ENCODE measurements at regions not wholly inside any gene's neighbourhood (a gene's known extent, or its start where the extent isn't known, plus 50 kb on each side); places are given as distances from the start of the nearest gene placed in this dataset.

GRCh38 chr1:60350531-60350930 lies 277.0 kb upstream of the C1orf87 start:
- Histone ChIP-seq H3K4me1 (replicated peaks in 1 of 4; ENCODE audit: control insufficient read depth in 3 of 4, insufficient read depth in 4 of 4, low read length in 3 of 4) (no peaks in the 10 kb centered on the region), H3K4me3 (ENCODE audit: extremely low read depth in 1 of 4, insufficient read depth in 2 of 4, low read depth in 3 of 4, low read length in 4 of 4) (no peak overlapping the region), H2BK5ac (ENCODE audit: low read depth, low read length) (no peak overlapping the region), H3K36me3 (ENCODE audit: control insufficient read depth in 2 of 4, insufficient read depth in 4 of 4, low read length in 3 of 4) (no peaks in the 10 kb centered on the region), H2AK5ac (ENCODE audit: low read depth, low read length) (no peak overlapping the region), H2BK20ac (ENCODE audit: low read length) (no peak overlapping the region), H3K79me1 (ENCODE audit: low read depth, low read length) (no peaks in the 10 kb centered on the region), H3K18ac (ENCODE audit: extremely low read depth, low read length) (no peak overlapping the region), H4K8ac (ENCODE audit: extremely low read depth, insufficient read depth, low read length) (no peak overlapping the region), H3K27me3 (replicated peaks in 1 of 4; ENCODE audit: control insufficient read depth in 3 of 4, extremely low read depth in 1 of 4, insufficient read depth in 3 of 4, low read length in 3 of 4) (no peaks in the 10 kb centered on the region), H3K56ac (replicated peaks; ENCODE audit: insufficient read length, low read depth, low read length) (no peak overlapping the region), H3K23me2 (ENCODE audit: low read depth, low read length) (no peaks in the 10 kb centered on the region), H3K9ac (replicated peaks in 1 of 4; ENCODE audit: extremely low read depth in 1 of 4, low read depth in 3 of 4, low read length in 3 of 4) (no peak overlapping the region), H2BK12ac (ENCODE audit: low read depth, low read length) (no peak overlapping the region), H3K14ac (ENCODE audit: insufficient read length) (no peak overlapping the region), H3K27ac (ENCODE audit: low read depth, low read length) (no peak overlapping the region), H3K79me2 (ENCODE audit: control insufficient read depth in 1 of 2, insufficient read depth in 2 of 2, low read length in 2 of 2) (no peaks in the 10 kb centered on the region), H4K91ac (replicated peaks; ENCODE audit: insufficient read length, low read length) (no peak overlapping the region), H4K20me1 (replicated peaks in 1 of 2; ENCODE audit: control insufficient read depth in 1 of 2, insufficient read depth in 2 of 2, low read length in 2 of 2) (no peaks in the 10 kb centered on the region), H3K4me2 (ENCODE audit: insufficient read depth in 1 of 2, low read depth in 2 of 2, low read length in 2 of 2) (no peak overlapping the region), H4K5ac (ENCODE audit: insufficient read length, low read depth, low read length) (no peak overlapping the region), H2BK120ac (replicated peaks; ENCODE audit: low read depth, low read length) (no peak overlapping the region), H3K9me3 (ENCODE audit: insufficient read depth in 2 of 2, low read depth in 1 of 2, low read length in 1 of 2) (no peaks in the 10 kb centered on the region), H2AFZ (ENCODE audit: low read length) (no peak overlapping the region), H2BK15ac (ENCODE audit: low read length) (no peak overlapping the region), H3K4ac (replicated peaks; ENCODE audit: insufficient read length, low read depth, low read length) (no peak overlapping the region), H3K23ac (ENCODE audit: insufficient read length) (no peak overlapping the region)
- CTCF ChIA-PET (ENCODE audit: partially characterized antibody), result no interaction called here
- POLR2A ChIA-PET (ENCODE audit: partially characterized antibody), result no interaction called here
- no peak for FAIRE-seq
- no peak for DNase-seq (ENCODE audit: low read depth in 1 of 2, low spot score in 2 of 2)
- TF ChIP-seq CHD7 (IDR thresholded peaks at IDR 0.05; ENCODE audit: insufficient replicate concordance, low read length), result no peak
- no peak for TF ChIP-seq SAP30 (IDR thresholded peaks at IDR 0.05; ENCODE audit: insufficient read depth, insufficient replicate concordance, low read length)
